ENCODE measurements at regions not wholly inside any gene's neighbourhood (a gene's known extent, or its start where the extent isn't known, plus 50 kb on each side); places are given as distances from the start of the nearest gene placed in this dataset.

DNA sequence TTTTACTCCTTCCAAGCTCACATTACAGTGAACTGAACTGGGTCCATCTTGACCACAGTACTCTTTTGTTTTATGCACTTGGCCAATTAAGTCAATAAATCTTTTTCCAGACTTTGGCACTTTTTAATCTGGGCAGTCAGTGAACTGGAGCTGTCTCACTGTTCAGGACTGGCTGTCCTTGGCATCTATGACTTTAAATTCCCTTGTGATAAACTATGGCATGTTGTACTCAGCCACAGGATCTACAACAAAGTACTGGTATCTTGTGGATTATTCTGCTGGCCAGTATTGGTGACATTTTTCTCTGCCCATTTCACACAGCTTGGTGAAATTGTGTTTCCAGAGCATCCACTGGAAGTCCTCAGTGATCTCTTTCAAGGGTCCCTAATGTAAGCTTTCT is 1144.8 kb upstream of the SEMA6A start:
- no peak overlapping the region for H3K4me3 ChIP-seq (ENCODE audit: low read depth, low read length)
- TF ChIP-seq, protein P1, sequence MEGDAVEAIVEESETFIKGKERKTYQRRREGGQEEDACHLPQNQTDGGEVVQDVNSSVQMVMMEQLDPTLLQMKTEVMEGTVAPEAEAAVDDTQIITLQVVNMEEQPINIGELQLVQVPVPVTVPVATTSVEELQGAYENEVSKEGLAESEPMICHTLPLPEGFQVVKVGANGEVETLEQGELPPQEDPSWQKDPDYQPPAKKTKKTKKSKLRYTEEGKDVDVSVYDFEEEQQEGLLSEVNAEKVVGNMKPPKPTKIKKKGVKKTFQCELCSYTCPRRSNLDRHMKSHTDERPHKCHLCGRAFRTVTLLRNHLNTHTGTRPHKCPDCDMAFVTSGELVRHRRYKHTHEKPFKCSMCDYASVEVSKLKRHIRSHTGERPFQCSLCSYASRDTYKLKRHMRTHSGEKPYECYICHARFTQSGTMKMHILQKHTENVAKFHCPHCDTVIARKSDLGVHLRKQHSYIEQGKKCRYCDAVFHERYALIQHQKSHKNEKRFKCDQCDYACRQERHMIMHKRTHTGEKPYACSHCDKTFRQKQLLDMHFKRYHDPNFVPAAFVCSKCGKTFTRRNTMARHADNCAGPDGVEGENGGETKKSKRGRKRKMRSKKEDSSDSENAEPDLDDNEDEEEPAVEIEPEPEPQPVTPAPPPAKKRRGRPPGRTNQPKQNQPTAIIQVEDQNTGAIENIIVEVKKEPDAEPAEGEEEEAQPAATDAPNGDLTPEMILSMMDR (IDR thresholded peaks at IDR 0.05; ENCODE audit: low read depth, low read length, missing control alignments) = no peak
- in situ Hi-C loops (cut with HindIII; ENCODE audit: low sequenced_read_pairs) = no loop called here

GRCh38 chr5:117713585-117714198 is 1139.1 kb upstream of the SEMA6A start:
- in situ Hi-C loops (cut with HindIII; ENCODE audit: low sequenced_read_pairs) = no loop called here
- TF ChIP-seq, protein P1 (IDR thresholded peaks at IDR 0.05; ENCODE audit: low read depth, low read length, missing control alignments) = no peak
- no peak overlapping the region for H3K4me3 ChIP-seq (ENCODE audit: low read depth, low read length)
- DNase-seq (ENCODE audit: low read depth) = no peak

More for the DNA sequence above, 1144.8 kb upstream of the SEMA6A start:
- DNase-seq (ENCODE audit: low read depth) = no peak

DNA sequence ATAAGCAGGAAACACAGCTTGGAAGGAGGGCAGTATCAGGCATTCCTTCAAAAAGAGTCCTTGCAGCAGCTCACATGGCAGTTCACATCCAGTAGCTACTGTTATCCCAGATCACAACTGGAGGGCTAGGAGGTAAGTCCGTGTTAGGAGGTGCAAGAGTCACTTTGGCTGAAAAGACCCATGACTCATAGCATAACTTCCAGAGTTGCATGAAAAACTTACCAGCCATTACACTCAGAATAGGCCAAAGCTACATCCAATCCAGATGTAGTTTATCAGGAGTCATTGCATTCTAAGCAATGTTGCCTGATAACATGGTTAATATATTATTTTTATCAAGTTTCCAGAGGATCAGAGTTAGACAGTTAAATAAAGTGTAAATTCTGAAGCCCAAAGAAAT is 1126.4 kb upstream of the SEMA6A start:
- TF ChIP-seq, protein P1 (IDR thresholded peaks at IDR 0.05; ENCODE audit: low read depth, low read length, missing control alignments) = no peak
- in situ Hi-C loops (cut with HindIII; ENCODE audit: low sequenced_read_pairs) = no loop called here
- DNase-seq (ENCODE audit: low read depth) = no peak
- H3K4me3 ChIP-seq (ENCODE audit: low read depth, low read length) = no peak overlapping the region

DNA sequence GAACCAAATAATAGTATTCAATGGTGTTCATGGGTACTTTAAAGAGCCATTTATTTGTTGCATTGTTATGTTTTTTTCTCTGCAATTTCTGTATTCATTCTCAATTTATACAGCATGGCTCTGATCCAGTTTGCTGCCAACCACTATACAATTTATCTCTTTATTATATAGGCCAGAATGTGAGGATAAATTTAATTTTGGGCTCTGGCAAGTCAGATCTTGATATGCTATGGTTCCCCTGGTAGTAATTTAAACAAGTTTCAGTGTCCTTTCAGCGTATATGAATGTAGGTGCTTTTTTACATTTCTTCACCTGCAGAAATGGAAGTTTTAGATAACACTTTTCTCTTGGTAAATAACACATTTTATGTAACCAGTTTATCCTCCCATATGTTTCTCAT is 1118.0 kb upstream of the SEMA6A start:
- DNase-seq (ENCODE audit: low read depth) = no peak
- no peak overlapping the region for H3K4me3 ChIP-seq (ENCODE audit: low read depth, low read length)
- in situ Hi-C loops (cut with HindIII; ENCODE audit: low sequenced_read_pairs) = no loop called here
- TF ChIP-seq, protein P1 (IDR thresholded peaks at IDR 0.05; ENCODE audit: low read depth, low read length, missing control alignments) = no peak

GRCh38 chr5:117691081-117691870 is 1116.7 kb upstream of the SEMA6A start:
- TF ChIP-seq, protein P1 (IDR thresholded peaks at IDR 0.05; ENCODE audit: low read depth, low read length, missing control alignments) = no peak

DNA sequence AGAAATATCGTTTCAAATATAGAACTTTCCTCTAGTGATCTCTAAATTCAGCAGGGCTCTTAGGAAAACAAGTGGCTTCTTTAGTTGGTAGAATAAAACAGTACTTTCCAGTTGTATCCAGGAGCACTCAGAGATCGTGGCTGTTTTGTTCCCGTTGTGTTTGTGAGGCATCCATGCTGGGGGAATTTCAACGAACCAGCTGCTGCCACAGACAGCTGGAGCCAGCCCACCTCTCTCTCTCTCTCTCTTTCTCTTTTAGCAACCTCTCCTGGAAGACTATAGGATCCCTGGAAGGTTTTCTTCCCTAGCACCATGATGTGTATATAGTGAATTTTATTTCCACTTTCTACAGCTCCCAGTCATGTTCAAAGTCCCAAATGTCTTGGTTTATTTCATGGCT is 1116.0 kb upstream of the SEMA6A start:
- in situ Hi-C loops (cut with HindIII; ENCODE audit: low sequenced_read_pairs) = no loop called here
- no peak for DNase-seq (ENCODE audit: low read depth)
- no peak overlapping the region for H3K4me3 ChIP-seq (ENCODE audit: low read depth, low read length)
- TF ChIP-seq, protein P1 (IDR thresholded peaks at IDR 0.05; ENCODE audit: low read depth, low read length, missing control alignments) = no peak

More at GRCh38 chr5:117691081-117691870, 1116.7 kb upstream of the SEMA6A start:
- in situ Hi-C loops (cut with HindIII; ENCODE audit: low sequenced_read_pairs) = no loop called here
- DNase-seq (ENCODE audit: low read depth) = no peak
- H3K4me3 ChIP-seq (ENCODE audit: low read depth, low read length) = no peak overlapping the region
